Psoas muscle (tissue), 7 donors: ENCODE measurements at regions not wholly inside any gene's neighbourhood (a gene's known extent, or its start where the extent isn't known, plus 50 kb on each side); places are given as distances from the start of the nearest gene placed in this dataset.

ENCODE experiments used
- ATAC-seq, 4 donors: fragments of 200-7000 bp; cut with Tn5 transposase; one replicate each; pipeline ENCODE4 v1.9.1; 2020; ENCODE audit warnings: moderate library complexity in 3 of 4, mild to moderate bottlenecking in 2 of 4
- DNase-seq, 2 donors: peaks; one replicate each; pipeline ENCODE4 v3.0.0-alpha.2; 2020
- H3K27ac ChIP-seq: fragments of 200-600 bp; one replicate; pipeline ENCODE4 v1.8.0; 2022
- H3K27me3 ChIP-seq, 3 donors: fragments of 200-600 bp in 1 of 3; one replicate each; pipeline versions ENCODE4 v1.6.1 to v1.8.0; 2013 to 2022; ENCODE audit warnings: low read length in 2 of 3, mild to moderate bottlenecking in 2 of 3, moderate library complexity in 1 of 3; ENCODE audit not compliant: insufficient read depth in 3 of 3
- H3K36me3 ChIP-seq, 2 donors: fragments of 200-600 bp in 1 of 2; one replicate each; pipeline versions ENCODE4 v1.6.1 to v1.8.0; 2013 to 2022; ENCODE audit warnings: low read depth in 1 of 2, mild to moderate bottlenecking in 1 of 2, moderate library complexity in 1 of 2; ENCODE audit not compliant: insufficient read depth in 1 of 2
- H3K4me1 ChIP-seq: fragments of 200-600 bp; one replicate; pipeline ENCODE4 v1.8.0; 2022
- H3K4me3 ChIP-seq: fragments of 200-600 bp; one replicate; pipeline ENCODE4 v1.8.0; 2022; ENCODE audit warnings: mild to moderate bottlenecking
- H3K9me3 ChIP-seq: fragments of 200-600 bp; one replicate; pipeline ENCODE4 v1.8.0; 2022
- CTCF ChIP-seq: fragments of 200-600 bp; IDR thresholded peaks from one replicate; pipeline ENCODE4 v1.8.0; 2022; ENCODE audit warnings: antibody characterized with exemption
- WGBS, 3 donors: extraction: QIAGEN DNeasy Blood & Tissue Kit; methylation state at CpG; one replicate each; pipeline versions ENCODE4 v1.1.6 to v1.1.7; 2013; 5-methylcytosine and 5-hydroxymethylcytosine counted together
- intact Hi-C, 2 donors: fragments of 100-400 bp; cut with DNase I; formaldehyde crosslinking; loops; one replicate each; pipeline versions ENCODE4 v1.11.0 to v1.14.2; 2022
- donor health status: healthy with polysubstance abuse.
- donor health status: DM: no; HTN: no; CAD: no; lungs with moderate emphysema.
- donor health status: Bipolar disorder and iron deficiency.
- donor health status: healthy.
- donor health status: DM: yes; HTN: yes; CAD: no.
- donor health status: DM: no; HTN: no; CAD: no.
- donor health status: DM: yes; HTN: yes; CAD: no.

DNA sequence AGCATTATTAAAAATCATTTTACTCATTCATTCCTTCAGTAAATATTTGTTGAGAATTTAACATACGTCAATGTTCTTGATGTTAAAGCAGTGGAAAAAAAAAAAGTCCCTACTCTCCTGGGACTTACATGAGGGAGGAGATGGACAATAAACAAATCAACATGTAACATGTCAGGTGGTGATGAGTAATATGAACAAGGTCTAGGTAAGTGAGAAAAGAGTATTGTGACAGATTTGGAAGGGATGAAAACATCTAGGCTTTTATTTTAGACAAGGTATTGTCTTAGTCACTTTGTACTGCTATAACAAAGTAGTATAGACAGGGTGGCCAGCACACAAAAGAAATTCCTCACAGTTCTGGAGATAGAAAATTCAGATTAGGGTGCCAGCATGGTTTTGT, 167.2 kb downstream of the FSCB start:
- 79 to 89% (median 86%) methylated on average over 1 of the region's 1 CpG for WGBS, 3 donors
- H3K4me3 ChIP-seq, result no peak overlapping the region
- no peak for TF ChIP-seq CTCF
- intact Hi-C loops, result no loop called here
- DNase-seq (no peak), ATAC-seq (no peak)
- H3K4me1 ChIP-seq, result no peaks in the 10 kb centered on the region
- H3K27me3 ChIP-seq, result no peaks in the 10 kb centered on the region
- no peaks in the 10 kb centered on the region for H3K9me3 ChIP-seq
- no peak overlapping the region for H3K27ac ChIP-seq
- H3K36me3 ChIP-seq, result no peaks in the 10 kb centered on the region

GRCh38 chr14:44339231-44339630, 167.9 kb downstream of the FSCB start:
- DNase-seq (no peak), ATAC-seq (no peak)
- Histone ChIP-seq H3K36me3 (no peaks in the 10 kb centered on the region), H3K4me3 (no peak overlapping the region), H3K9me3 (no peaks in the 10 kb centered on the region), H3K27ac (no peak overlapping the region), H3K27me3 (no peaks in the 10 kb centered on the region), H3K4me1 (no peaks in the 10 kb centered on the region)
- TF ChIP-seq CTCF, result no peak
- intact Hi-C loops, result no loop called here

DNA sequence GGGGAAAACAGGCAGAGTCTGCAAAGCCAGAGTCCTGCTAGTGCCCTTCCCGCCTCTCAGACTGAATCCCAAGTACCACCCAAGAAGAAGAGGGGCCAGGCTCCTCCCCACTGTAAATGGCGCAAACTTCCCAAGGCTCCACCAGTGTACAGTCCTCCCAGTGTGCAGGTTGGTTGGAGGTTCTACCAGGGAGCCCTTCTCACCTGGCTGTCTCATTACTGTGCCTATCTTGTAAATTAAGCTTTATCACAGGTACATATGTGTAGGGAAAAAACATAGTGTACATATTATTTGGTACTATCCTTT, 189.7 kb downstream of the FSCB start:
- Histone ChIP-seq H3K4me1 (no peaks in the 10 kb centered on the region), H3K36me3 (no peaks in the 10 kb centered on the region), H3K9me3 (peaks cover 3% of the 10 kb centered on the region), H3K27ac (no peak overlapping the region), H3K27me3 (no peaks in the 10 kb centered on the region), H3K4me3 (no peak overlapping the region)
- ATAC-seq (no peak), DNase-seq (no peak)
- TF ChIP-seq CTCF, result no peak
- 84 to 89% (median 87%) methylated on average over 2 of the region's 2 CpGs for WGBS, 3 donors
- intact Hi-C loops, result no loop called here

DNA sequence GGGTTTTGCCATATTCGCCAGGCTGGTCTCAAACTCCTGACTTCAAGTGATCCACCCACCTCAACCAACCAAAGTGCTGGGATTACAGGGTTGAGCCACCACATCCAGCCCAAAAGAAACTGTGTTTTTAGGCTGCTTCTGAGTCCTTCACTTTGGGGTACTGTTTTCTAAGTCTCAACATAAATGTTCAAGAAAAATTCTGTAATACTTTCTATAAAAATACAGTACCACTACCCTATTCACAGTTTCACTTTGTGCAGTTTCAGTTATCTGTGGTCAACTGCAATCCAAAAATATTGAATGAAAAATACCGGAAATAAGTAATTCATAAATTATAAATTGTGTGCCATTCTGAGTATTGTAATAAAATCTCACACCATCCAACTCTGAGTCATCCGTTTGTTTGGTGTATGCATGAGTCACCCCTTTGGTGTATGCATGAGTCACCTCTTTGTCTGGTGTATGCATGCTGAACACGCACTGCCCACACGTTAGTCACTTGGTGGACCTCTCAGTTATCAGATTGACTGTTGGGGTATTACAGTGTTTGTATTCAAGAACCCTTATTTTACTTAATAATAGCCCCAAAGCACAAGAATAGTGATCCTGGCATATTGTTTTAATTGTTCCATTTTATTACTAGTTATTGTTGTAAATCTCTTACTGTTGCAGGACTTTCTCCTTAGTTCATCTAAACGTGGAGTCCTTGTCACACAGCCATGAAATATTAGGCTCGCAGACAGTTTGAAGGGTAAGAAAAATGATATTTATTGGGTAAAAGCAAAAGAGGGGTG, 190.2 kb downstream of the FSCB start:
- Histone ChIP-seq H3K27ac (no peak overlapping the region), H3K4me1 (no peaks in the 10 kb centered on the region), H3K4me3 (no peak overlapping the region), H3K36me3 (no peaks in the 10 kb centered on the region), H3K9me3 (peaks cover 3% of the 10 kb centered on the region), H3K27me3 (no peaks in the 10 kb centered on the region)
- 65 to 70% (median 65%) methylated on average over 7 of the region's 7 CpGs for WGBS, 3 donors
- DNase-seq (no peak), ATAC-seq (no peak)
- intact Hi-C loops, result no loop called here
- TF ChIP-seq CTCF, result no peak

DNA sequence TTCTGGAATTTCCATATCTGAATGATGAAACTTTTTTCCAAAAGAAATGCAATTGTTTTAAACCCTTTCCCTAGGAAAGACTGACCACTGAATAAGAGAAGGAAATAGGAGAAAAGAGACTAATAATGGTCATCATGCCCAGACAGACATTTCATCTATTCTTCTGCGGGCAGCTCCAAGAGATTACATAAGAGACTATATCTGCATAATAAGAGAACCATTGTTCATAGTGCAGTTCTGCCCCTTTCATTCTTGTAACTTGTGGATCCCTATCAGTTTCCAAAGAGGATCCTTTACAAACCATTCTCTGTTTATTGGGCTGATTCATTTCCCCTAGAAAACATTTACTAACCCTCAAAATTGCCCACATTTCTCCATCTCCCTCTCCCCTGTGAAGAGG, 197.8 kb downstream of the FSCB start:
- ATAC-seq (no peak), DNase-seq (no peak)
- no peak for TF ChIP-seq CTCF
- WGBS, 3 donors, result 96 to 100% (median 98%) methylated on average over 1 of the region's 1 CpG
- Histone ChIP-seq H3K9me3 (no peaks in the 10 kb centered on the region), H3K27me3 (no peaks in the 10 kb centered on the region), H3K36me3 (no peaks in the 10 kb centered on the region), H3K4me1 (no peaks in the 10 kb centered on the region), H3K4me3 (no peak overlapping the region), H3K27ac (no peak overlapping the region)
- intact Hi-C loops, result no loop called here
